ENCODE measurements at regions not wholly inside any gene's neighbourhood (a gene's known extent, or its start where the extent isn't known, plus 50 kb on each side); places are given as distances from the start of the nearest gene placed in this dataset.

DNA sequence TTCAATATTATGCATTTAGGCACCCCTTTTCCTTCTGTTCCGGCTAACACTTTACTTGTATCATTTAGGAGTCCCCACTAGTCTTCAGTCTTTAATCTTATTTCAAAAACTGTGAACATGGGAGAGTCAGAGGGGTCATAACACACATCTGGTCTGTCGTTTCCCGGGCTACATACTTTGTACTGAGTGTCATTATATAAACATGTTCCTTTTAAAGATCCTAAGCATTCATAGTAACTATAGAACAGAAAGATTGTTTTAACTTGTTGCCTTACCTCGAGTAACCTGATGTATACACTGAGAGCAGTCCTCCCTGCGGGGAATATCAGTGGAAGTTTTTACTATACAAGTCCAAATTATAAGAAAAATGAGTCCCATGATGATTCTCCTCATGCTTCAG is 78.2 kb upstream of the VEPH1 start:
- DNase-seq (ENCODE audit: low spot score): no peak

DNA sequence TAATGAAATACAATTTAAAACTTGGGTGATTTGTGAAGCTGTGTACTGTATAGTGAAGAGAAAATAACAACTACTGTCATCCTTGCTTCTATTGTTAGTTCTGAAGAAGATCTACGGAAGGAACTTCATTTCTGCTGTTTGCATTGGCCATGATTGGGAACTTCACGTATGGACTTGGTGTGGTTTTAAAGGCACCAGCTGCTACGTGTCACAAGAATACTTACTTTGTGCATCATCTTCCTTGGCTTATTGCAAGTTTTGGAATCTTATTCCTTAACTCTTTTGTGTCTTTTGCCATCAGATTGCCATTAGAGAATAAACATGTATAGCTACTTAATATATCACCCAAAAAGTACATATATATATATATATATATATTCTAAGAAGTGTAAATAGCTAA is 75.0 kb upstream of the VEPH1 start:
- DNase-seq (ENCODE audit: low spot score): no peak

DNA sequence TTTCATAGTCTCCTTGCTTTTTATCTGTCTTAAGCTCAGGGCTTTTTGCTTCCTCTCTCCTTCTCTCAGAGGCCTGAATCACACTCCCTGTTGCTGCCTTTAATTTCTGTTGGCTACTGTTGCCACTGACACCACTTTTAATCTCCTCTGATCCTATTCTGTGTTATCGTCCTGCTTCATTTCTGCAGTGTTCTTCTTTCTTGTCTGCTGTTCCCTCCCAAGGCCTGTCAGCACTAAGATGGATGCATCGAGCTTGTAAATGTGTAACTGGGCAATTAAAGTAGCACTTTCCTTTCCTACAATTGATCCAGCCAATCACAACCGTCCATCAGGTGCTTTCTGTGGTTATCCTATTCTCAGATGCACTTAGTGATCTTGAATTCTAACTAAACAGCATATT is 71.3 kb upstream of the VEPH1 start:
- DNase-seq (ENCODE audit: low spot score): no peak

DNA sequence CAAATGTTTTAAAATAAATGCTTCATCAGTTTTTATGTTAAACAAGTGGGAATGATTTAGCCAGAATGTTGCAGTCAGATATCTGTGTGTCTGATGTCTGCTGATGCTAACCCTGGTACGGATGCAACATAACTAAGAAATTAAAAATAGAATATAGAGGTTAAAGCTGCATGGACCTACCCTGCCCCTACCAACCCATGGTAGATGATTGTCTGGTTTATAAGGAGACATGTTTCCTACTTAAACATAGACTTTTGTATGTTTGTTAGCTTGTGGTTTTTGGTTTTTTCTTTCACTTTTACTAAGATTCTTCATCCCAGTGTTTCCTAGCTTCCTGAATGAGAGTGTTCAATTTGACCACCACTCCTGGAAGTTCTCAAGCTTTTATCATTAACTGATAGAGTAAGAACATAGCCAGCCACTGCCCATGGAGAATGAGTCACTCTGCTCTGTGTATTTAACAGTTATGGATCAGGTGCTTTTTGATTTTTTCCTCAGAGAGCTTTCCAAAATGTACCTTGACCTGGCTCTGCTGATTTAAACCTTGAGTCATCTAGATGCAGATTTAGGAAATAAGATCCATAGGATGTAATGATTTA is 70.7 kb upstream of the VEPH1 start:
- DNase-seq (ENCODE audit: low spot score): no peak

DNA sequence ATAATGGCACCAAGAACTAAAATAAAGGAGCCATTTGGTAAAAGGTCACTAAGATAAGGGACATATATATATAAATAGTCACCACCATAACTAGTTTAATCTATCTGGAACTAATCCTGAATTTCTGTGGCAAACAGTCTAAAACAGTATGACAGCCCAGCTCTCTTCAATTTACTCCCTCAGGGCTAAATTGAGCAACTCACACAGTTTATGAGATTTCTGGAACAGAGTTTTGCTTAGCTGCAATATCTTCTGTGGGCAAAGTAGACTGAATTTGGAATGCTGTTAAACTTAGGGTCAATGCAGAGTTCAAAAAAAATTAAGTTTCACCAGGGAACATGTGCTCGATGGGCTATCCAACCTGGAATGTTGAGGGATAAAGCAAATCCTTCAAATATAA is 70.1 kb upstream of the VEPH1 start:
- no peak for DNase-seq (ENCODE audit: low spot score)

DNA sequence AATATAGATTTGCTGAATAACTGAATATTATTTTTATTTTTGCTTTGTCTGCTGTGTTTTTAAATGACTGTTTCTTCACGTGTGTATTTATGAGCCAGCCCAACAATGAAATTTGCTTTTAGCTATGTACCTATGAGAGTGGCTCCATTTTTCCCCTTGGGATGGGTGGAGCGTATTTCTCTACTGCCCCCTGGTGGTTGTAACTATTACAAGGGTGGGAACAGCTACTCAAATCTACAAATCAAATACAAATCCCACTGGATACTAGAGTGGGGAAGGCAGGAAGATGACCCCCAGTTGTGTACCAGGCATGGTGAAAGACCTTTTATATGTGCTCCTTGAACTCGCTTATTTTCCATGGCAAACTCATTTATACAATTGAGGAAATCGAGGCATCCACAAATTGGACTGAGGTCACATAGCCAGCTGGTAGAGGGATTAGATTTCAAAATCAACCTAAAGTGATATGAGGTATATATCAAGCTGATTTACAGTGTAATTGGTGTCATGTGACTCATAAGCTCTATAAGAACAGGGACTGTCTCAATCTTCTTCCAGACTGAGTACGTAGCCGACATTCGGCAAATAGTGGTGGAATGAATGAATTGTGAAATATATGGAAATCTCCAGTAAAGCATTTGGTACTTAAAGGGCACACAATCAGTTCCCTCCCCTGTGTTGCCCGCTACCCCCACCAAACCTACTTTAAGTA is 69.5 kb upstream of the VEPH1 start:
- peak; percentile 15 for DNase-seq (ENCODE audit: low spot score)

DNA sequence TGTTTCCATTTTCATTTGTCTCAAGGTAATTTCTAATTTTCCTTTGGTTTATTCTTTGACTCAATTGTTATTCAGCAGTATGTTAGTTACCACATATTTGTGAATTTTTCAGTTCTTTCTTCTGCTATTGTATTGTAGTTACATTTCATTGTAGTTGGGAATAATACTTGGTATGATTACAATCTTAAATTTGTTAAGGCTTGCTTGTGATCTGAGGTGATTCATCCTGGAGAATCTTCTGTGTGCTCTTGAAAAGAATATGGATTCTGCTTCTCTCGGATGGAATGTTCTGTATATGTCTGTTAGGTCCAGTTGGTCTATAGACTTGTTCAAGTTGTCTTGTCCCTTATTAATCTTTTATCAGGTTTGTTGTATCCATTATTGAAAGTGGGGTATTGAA is 63.4 kb upstream of the VEPH1 start:
- no peak for DNase-seq (ENCODE audit: low spot score)

DNA sequence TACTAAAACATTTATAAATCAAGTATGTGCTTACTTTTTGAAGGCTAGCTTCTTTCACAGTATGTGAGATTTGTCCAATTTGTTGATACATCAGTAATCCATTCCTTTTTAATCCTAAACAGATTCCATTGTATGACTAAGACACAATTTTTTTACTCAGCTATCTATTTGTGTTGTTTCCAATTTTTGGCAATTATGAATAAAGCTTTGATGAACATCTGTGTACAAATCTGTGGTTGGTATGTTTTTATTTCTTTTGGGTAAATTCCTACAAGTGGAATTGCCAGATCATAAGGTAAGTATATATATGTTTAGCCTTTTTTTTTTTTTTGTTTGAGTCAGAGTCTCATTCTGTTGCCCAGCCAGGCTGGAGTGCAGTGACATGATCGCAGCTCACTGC is 56.2 kb upstream of the VEPH1 start:
- DNase-seq (ENCODE audit: low spot score): no peak
